HG02840 (cell line): ENCODE measurements at regions not wholly inside any gene's neighbourhood (a gene's known extent, or its start where the extent isn't known, plus 50 kb on each side); places are given as distances from the start of the nearest gene placed in this dataset.
A peak's percentile ranks its signal among the peaks of the same experiment; 100 is the strongest.

Experiments
- ATAC-seq: cut with Tn5 transposase; IDR thresholded peaks from one replicate; pipeline ENCODE4 v1.9.1; 2021; ENCODE audit warnings: mild to moderate bottlenecking, moderate library complexity, moderate number of reproducible peaks; ENCODE audit not compliant: unreplicated experiment, low FRiP score

GRCh38 chr6:150813319-150813992 is 52.0 kb upstream of the MTHFD1L start:
- ATAC-seq = peak; percentile 57

GRCh38 chr6:150813993-150814359 is 51.5 kb upstream of the MTHFD1L start:
- ATAC-seq = peak; percentile 57
